HG03159 (cell line): ENCODE measurements at regions not wholly inside any gene's neighbourhood (a gene's known extent, or its start where the extent isn't known, plus 50 kb on each side); places are given as distances from the start of the nearest gene placed in this dataset.
"Not testable (repeated sequence)": the region's sequence is repeated elsewhere in the genome, so short reads cannot be mapped to it uniquely, and the experiment has no call there.

ENCODE experiments used
- ATAC-seq: cut with Tn5 transposase; IDR thresholded peaks from one replicate; pipeline ENCODE4 v1.9.1; 2021; ENCODE audit warnings: mild to moderate bottlenecking, moderate library complexity; ENCODE audit not compliant: unreplicated experiment

- no peak for ATAC-seq
Measured at GRCh38 chr18:29930231-29930630, 1112.3 kb downstream of the DSC3 start.

- ATAC-seq, result no peak
Measured at GRCh38 chr18:29928081-29928480, 1114.5 kb downstream of the DSC3 start.

- ATAC-seq, result no peak
Measured at GRCh38 chr18:29925566-29925965, 1117.0 kb downstream of the DSC3 start.

- no peak for ATAC-seq
Measured at GRCh38 chr18:29912351-29912750, 1130.2 kb downstream of the DSC3 start.

GRCh38 chr18:29892960-29893558 is 1149.5 kb downstream of the DSC3 start:
- ATAC-seq, result no peak

- ATAC-seq, result no peak
Measured at GRCh38 chr18:29883114-29883513, 1159.4 kb downstream of the DSC3 start.

GRCh38 chr18:29882620-29883019 is 1159.9 kb downstream of the DSC3 start:
- no peak for ATAC-seq

GRCh38 chr18:29879763-29880162 is 1162.8 kb downstream of the DSC3 start:
- no peak for ATAC-seq

GRCh38 chr18:29874519-29875098 is 1167.9 kb downstream of the DSC3 start:
- no peak for ATAC-seq

- ATAC-seq, result no peak
Measured at GRCh38 chr18:29873211-29873610, 1169.3 kb downstream of the DSC3 start.

- ATAC-seq, result no peak
Measured at GRCh38 chr18:29871246-29871645, 1171.3 kb downstream of the DSC3 start.

- no peak for ATAC-seq
Measured at GRCh38 chr18:29862824-29863223, 1179.7 kb downstream of the DSC3 start.

- no peak for ATAC-seq
Measured at GRCh38 chr18:29855637-29856036, 1186.9 kb downstream of the DSC3 start.

- ATAC-seq, result no peak
Measured at GRCh38 chr18:29853126-29853525, 1189.4 kb downstream of the DSC3 start.

- ATAC-seq, result no peak
Measured at GRCh38 chr18:29849144-29849543, 1193.4 kb downstream of the DSC3 start.

- no peak for ATAC-seq
Measured at GRCh38 chr18:29841631-29842030, 1200.9 kb downstream of the DSC3 start.

- ATAC-seq, result no peak
Measured at GRCh38 chr18:29840089-29840488, 1202.5 kb downstream of the DSC3 start.

- not testable (repeated sequence) for ATAC-seq
Measured at GRCh38 chr18:29838961-29839360, 1203.6 kb downstream of the DSC3 start.

GRCh38 chr18:29838556-29838955 is 1204.0 kb downstream of the DSC3 start:
- no peak for ATAC-seq

- ATAC-seq, result no peak
Measured at GRCh38 chr18:29823671-29824070, 1218.9 kb downstream of the DSC3 start.

- no peak for ATAC-seq
Measured at GRCh38 chr18:29821544-29821943, 1221.0 kb downstream of the DSC3 start.

- ATAC-seq, result no peak
Measured at GRCh38 chr18:29811519-29811918, 1231.0 kb downstream of the DSC3 start.

- no peak for ATAC-seq
Measured at GRCh38 chr18:29780816-29781215, 1261.7 kb downstream of the DSC3 start.
